ENCODE measurements at regions not wholly inside any gene's neighbourhood (a gene's known extent, or its start where the extent isn't known, plus 50 kb on each side); places are given as distances from the start of the nearest gene placed in this dataset.

GRCh38 chr12:43114316-43114715 is 437.7 kb downstream of the ADAMTS20 start:
- no peak for DNase-seq

DNA sequence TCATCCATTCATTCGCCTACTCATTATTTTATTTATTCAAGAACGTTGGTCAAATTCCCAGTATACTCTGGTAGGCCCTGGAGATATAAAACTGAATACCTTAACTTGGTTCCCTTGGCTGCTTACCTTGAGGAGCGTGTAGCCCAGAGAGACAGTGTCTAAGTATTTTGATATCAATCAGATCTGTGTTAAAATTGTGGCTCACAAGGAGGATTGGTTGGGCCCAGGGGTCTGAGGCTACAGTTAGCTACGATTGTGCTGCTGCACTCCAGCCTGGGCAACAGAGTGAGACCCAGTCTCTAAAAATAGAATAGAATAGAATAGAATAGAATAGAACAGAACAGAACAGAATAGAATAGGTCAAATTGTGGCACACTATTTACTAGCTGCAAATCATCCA is 438.4 kb downstream of the ADAMTS20 start:
- no peak for DNase-seq

- DNase-seq, result no peak
Measured at GRCh38 chr12:43113135-43113534, 438.9 kb downstream of the ADAMTS20 start.

GRCh38 chr12:43112101-43112920 is 439.7 kb downstream of the ADAMTS20 start:
- no peak for DNase-seq

DNA sequence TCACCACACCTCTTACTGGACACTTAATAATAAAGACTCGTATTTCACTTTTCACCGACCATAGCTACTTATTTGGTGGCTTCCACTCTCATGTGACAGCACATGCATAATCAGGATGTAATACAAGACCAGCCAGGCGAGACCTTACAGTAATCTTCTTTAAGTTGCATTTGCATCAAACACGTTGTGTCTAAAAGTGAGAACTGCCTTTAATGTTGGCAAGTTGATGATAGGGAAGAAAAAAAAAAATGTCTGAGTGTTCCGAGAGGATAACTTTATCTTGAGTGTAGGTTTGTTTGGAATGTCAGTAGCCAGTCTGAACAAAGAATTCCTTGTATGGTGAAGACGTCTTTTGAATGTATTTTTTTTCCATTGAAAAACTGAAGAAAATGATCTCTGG is 440.4 kb downstream of the ADAMTS20 start:
- DNase-seq, result no peak

GRCh38 chr12:43109631-43110345 is 442.2 kb downstream of the ADAMTS20 start:
- no peak for DNase-seq

- DNase-seq, result no peak
Measured at GRCh38 chr12:43108656-43109055, 443.3 kb downstream of the ADAMTS20 start.

GRCh38 chr12:43107026-43107775 is 444.8 kb downstream of the ADAMTS20 start:
- DNase-seq, result no peak

DNA sequence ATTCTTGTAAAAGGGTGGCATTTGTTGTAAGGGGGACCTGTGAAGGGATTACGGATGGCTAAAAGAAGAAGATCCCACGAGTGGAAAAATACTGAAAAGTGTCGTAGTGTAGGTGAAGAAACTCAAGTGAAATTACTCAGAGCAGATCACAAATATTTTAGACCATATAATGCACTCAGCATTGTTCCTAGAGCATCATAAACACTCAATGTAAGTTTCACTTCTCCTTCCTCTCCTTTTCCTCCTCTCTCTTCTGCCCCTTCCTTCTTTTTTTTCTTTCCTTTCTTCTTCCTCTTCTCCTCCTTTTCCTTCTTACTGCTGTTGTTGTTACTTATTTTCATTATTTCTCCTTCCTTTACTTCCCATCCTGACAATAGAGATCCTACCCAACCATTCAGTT is 445.6 kb downstream of the ADAMTS20 start:
- DNase-seq, result no peak

- no peak for DNase-seq
Measured at GRCh38 chr12:43105426-43105981, 446.5 kb downstream of the ADAMTS20 start.

GRCh38 chr12:43104494-43104893 is 447.5 kb downstream of the ADAMTS20 start:
- no peak for DNase-seq

DNA sequence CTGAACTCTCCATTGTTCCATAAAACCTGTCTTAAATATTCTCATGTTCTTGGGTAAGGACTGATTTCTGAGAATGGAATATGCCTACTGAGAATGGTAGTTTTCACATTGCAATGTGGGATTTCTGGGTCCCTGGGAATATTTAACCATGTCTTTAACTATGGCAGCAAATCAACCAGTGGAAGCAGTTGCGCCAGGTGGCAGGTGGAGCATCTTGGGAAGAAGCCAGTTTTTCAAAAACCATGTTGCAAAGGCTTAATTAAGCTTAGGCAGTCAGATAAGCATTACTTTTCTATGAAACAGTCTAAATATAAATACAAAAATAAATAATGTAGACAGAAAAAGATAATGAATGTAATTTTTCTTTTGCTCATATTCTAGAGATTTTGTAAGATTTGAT is 448.1 kb downstream of the ADAMTS20 start:
- DNase-seq, result no peak

DNA sequence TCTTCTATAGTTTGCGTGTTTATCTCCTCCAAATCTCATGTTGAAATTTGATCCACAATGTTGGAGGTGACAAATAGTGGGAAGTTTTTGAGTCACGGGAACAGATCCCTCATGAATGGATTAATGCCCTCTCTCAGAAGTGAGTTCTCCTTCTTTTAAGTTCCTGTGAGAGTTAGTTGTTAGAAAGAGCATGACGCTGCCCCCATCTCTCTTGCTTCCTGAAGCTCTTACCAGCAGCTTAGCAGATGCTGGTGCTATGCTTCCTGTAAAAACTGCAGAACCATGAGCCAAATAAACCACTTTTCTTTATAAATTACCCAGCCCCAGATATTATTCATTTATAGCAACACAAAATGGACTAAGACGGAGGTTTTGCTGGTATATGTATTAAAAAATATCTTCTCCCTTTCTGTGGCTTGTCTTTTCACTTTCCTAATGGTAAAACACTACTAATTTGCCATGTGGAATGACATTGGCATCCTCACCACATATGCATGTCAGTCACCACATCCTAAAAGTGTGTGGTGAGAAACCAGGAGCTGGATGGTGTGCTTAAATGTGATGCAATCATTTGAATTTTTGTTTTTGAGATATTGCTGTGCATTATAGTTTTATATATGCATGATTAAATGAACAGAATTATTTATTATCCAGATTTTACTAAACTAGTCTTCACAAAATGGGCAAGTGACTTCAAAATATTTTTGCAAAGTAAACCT is 449.3 kb downstream of the ADAMTS20 start:
- no peak for DNase-seq

DNA sequence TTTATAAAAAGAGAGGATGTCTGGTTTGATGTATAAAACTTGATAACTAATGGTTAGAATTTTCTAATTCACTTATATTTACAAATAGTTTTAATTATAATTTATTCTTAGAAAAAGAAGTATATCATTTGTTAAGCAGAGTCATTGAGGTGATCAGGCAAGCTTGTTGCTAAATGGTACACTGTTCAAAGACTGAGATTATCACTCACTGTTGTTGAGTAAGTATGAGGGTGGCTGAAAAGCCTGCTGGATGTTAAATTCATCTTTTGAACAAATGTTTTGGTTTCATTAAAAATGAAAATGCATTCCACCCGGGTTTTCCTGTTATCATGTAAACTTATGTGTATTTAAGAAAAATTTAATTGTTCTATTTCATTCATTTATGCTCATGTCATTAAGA is 451.8 kb downstream of the ADAMTS20 start:
- no peak for DNase-seq

- DNase-seq, result no peak
Measured at GRCh38 chr12:43099691-43100163, 452.3 kb downstream of the ADAMTS20 start.

DNA sequence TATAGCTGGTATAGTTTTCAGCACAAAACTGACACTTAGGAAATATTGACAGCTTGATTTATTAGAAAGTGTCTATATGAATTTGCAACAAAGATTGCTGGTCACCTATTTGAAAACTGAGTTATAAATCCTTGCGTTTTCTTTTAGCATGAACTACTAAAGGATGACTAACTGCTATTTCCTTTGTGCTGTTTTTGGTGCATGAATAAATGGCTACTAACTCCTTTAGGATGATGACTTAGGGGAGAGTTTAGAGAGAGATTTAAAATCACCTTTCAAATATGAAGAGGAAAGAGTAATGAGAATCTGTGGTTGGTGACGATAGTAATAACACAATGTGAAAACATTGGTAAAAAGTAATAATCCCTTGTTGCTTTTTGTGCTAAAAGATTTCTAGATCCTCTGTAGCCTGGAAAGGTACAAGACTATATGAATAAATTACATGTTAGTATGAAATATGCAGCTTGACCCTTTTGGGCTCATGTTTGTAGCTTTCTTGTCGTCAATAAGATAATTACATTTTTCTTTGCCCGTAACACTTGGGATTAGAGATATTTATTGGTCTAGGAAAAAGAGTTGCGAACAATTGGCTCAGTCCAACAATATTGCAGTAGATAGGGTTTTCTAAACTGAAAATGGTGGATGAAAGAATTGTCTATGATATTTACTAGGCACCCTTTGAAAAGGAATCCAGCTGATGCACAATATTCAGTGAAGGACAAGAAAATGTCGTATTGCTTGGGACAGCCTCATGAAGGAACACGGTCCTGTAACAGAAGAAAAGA is 453.0 kb downstream of the ADAMTS20 start:
- DNase-seq, result no peak

GRCh38 chr12:43098071-43098470 is 453.9 kb downstream of the ADAMTS20 start:
- DNase-seq, result no peak

DNA sequence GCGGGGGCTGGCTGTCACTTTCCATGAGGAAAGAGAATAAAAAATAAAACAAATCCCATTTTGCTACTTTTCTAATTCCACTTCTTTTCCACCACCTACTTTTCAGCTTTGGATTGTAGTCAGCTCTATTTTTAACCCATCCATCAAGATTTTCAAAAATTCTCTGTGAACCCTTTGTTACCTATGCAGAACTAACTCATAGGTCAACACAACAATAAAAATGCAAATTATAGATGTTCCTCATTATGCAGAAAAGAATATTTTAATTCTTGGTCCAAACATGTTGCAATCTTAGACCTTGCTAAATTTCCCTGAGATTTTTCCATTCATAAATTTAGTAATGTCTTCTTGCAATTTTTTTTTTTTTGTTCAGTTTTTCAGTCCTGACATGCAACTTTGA is 454.5 kb downstream of the ADAMTS20 start:
- no peak for DNase-seq

DNA sequence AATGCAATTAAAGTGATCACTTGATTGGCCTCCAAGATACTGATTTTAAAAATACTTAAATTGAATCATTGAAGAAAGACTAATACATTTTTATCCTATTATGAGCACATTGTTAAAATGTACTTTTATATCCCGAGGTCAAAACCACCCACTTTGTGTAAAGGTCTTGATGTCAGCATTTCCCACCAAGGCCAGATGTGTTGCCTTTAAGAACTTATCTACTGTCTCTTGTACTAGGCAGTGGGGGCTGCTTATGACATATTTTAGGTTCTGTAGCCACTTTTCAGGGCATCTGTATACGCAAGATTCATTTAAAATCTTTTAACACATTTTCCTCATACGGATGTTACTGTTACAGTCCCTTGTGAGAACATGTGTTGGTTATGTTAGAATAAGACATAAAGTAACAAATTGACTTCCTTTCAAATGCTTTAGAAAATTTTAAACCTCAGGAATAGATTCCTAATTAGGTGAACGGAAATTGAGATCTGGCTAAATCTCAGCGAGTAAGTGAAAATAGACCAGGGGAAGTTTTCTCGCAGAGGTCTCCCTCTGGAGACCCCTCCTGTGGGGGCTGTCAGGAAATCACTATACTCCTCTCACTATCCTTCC is 456.2 kb downstream of the ADAMTS20 start:
- no peak for DNase-seq

DNA sequence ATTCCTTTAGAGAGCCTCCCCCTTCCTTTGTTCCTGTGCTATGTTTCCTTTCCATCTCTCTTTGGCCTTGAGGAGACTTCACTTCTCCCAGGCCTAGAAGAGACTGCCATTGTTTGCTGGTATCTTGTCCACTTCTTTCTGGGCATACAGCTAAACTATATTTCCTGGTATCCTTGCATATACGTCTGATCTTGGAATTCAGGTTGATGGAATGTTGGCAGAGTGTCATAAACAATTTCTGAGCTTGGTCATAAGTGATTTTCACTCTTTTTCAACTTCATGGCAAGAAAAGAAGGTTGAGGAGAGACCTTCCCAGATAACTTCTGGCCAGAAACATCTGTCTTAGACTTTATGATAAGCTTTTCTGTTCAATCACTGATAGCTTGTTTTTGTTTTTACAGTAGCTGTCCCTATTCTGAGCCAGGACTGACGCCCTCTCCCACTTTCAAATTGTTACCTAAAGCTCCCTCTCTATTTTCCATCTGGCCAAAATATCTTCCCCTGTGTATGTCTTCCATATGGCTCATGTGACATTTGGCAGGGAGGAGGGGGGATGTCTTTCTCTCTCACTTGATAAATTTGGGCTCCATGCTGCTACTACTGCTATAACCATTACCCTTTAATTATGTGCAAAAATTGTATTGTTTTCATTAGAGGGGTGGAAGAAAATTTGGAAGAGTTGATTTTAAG is 457.0 kb downstream of the ADAMTS20 start:
- no peak for DNase-seq

GRCh38 chr12:43090981-43091380 is 461.0 kb downstream of the ADAMTS20 start:
- DNase-seq, result no peak
